Activated CD4-positive, alpha-beta T cell treated with anti-CD3 and anti-CD28 coated beads, Interleukin-2, amount 50 U/mL, for 16 hours (primary cell): ENCODE measurements at regions not wholly inside any gene's neighbourhood (a gene's known extent, or its start where the extent isn't known, plus 50 kb on each side); places are given as distances from the start of the nearest gene placed in this dataset.
"Not testable (repeated sequence)": the region's sequence is repeated elsewhere in the genome, so short reads cannot be mapped to it uniquely, and the experiment has no call there.

Experiments used
- DNase-seq: peaks from one replicate; pipeline ENCODE4 v3.0.0-alpha.2; 2020

DNA sequence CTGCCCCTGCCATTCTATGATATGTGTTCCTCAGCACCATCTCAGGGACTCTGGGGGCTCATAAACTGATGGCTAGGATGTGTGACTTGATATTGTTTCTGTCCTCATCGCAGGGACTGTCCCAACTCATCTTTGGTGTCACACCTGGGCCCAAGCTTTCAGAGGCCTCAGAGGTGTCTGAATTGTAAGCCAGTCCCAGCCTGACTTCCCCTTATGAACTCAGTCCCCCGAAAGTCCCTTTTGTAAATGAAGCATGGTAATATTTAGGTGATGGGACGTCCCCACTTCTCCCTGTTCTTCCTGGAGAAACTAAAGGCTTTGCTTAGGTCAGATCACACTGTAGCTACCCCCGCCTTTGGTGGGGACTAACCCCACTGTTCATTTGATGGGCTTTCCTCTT is 142.4 kb upstream of the TLE3 start:
- DNase-seq, result peak; percentile 8

DNA sequence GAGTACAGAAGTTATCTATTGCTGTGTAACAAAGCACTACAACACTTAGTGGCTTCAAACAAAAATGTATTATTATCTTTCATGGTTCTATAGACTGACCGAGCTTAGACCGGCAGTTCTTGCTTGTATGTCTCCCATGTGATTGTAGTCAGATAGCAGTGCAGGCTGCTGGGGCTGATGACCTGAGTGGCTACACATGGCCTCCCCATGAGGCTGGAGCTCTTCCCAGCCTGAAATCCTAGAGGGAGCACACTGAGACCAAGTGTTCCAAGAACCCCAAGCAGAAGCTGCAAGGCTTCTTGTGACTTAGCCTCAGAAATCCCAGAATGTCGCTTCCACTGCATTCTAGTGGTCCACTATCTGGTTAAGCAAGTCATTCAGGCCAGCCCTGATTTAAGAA is 141.2 kb upstream of the TLE3 start:
- no peak for DNase-seq

DNA sequence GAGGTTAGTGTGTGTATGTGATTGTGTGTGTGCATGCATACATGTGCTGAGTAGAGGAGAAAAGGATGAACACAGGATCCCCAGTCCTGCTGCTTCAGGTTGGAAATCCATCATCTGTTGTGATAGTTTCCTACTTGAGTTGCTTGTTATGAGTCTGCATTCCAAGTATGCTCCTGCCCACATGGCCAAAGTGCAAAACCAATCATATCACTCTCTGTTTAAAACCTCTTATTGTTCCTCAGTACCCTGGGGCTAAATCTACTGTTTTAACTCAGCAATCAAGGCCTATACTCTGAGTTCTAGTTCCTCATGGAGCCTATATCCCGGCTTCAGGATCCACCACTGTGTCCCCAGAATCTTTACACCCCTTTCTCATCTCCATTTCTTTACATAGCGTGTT is 139.9 kb upstream of the TLE3 start:
- no peak for DNase-seq

DNA sequence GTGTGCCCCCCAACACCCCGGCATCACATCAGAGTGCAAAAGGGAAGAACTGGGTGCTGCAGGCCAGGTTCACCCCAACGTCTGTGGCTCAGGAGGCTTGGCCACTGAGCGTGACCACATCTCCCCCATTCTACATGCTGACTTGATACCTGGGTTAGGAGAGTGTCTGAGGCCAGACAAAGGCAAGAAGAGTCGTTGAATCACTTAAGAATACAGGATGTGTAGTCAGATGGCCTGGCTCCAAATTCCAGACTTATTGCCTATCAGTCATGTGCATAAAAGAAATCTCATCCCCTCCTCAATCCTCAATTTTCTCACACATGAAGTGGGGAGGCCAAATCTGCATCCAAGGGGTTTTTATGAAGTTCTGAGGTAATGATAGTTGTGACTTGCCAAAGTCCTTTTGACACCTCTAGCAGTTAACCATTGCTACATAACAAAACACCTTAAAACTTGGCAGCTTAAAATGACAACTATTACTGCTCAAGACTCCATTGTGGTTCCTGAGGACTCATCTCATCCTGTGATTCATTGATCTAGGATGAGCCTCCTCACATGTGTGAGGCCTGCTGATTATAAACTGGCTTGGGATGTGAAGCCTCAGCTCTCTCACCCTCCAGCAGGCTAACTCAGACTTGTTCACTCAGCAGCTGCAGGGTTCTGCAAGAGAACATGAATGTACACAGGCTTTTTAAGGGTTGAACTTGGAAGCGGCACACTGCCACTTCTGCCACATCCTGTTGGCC is 138.8 kb upstream of the TLE3 start:
- DNase-seq, result peak; percentile 30

DNA sequence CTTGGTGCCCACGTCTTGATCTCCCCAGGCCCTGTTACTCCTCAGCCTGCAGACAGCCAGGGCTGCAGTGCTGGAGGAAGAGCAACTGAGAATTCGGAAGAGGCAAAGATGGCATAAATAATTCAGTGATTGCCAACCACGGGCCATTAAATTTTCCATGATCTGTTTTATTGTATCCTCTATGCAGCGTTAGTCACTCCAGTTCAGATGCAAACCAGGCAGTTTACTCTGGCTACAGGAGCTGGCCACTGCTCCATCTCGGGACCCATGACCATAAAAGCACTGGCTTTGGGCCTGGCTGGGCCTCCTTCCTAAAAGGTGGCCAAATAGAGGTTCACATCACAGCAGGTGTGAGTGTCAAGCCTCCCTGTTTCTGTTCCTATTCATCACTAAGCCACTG is 137.6 kb upstream of the TLE3 start:
- no peak for DNase-seq

DNA sequence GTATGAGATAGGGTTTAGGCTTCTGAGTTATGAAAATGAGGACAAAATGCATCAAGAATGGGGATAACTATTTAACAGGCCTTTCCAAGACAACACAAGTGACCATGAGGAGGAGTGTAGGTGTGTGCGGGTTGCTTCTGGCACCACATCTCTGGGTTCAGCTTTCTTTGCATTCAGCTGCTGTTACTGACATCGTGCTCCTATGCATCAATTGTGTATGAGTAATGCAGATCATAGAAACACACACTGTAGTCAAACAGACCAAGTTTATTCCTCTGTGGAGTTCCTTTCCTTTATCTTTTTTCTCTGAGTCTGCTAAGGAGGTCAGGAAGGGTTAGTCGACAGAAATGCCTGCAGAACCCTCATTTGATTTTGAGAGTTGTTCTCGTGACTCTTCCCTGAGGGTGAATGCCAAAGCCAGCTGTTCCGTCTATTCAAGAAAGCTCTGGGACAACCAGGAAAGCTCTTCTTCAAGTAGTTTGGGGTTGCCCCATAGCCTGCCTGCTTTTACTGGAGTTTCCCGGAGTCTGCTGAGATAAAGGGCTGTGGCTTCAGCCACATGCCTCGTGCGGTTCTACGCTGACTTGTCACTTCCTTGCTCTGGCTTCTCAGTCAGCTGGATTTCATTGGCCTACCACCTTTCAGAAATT is 136.7 kb upstream of the TLE3 start:
- DNase-seq, result peak; percentile 15

DNA sequence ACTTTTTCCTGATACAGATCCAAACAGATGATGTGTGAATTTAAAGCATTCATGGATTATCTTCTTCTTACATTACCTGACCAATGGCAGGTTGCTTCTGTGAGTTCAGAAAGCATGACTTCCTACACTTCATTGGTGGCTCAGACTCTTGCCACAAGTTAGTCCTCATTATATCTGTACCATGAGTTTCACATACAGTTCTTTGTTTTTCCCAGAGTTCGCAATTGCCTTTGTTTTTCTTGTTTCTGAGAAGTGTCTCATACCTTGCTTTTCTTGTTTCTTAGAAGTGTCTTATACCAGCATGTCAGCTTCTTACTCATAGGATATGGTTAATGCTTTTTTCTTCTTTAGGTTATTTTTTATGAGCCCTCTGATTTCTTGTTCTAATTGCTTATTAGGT is 133.8 kb upstream of the TLE3 start:
- DNase-seq, result no peak

DNA sequence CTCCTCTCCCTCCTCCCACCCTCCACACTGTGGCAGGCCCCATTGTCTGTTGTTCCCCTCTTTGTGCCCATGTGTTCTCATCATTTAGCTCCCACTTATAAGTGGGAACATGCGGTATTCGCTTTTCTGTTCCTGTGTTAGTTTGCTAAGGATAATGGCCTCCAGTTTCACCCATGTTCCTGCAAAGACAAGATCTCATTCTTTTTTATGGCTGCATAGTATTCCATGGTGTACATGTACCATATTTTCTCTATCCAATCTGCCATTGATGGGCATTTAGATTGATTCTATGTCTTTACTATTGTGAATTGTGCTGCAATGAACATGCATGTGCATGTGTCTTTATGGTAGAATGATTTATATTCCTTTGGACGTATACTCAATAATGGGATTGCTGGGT is 130.2 kb upstream of the TLE3 start:
- DNase-seq, result not testable (repeated sequence)

DNA sequence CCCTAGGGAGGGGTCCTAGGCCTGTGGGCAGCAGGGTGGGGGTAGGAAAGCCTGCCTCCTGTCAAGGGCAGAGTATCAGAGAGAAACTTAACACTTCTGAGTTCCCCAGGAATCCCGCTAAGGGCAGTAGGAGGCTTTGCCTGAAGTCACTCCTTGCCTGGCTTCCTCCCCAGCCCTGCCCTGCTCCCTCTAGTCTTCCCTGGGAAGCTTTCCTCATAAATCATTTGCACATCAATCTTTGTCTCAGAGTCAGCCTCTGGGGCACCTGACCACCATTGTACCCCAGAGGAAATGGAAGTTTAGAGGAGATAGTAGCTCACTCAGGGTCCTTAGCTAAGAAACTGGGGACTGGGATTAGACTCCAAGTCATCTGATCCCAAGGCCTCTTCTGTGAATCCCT is 129.4 kb upstream of the TLE3 start:
- no peak for DNase-seq

DNA sequence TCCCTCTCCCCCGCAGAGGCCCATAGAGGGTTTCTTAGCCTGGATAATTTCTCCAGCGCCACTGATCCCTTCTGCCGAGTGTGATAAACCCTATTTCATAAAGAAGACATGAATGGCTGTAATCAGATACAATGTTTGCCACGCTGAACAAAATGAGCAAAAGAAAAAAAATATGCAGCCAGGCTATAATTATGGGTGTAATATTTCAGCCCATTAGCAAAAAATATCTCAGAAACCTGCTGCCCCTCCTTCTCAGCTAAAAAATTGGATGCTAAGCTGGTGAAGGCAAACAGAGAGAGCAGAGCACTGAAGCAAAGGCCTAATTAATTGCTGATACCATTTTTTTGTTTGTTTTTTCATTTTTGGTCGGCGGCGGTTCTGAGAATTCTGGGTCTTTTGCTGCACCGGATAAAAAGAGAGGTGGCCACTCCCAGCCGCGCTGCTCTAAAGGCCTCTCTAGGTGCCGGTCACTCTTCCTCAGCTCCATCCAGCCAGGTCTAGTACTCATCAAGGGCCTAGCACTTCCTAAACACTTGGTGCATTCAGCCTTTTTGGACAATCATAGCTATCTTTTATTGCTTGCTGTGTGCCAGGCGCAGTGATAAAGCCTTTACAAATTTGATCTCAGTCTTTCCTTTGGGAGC is 128.7 kb upstream of the TLE3 start:
- DNase-seq, result no peak

DNA sequence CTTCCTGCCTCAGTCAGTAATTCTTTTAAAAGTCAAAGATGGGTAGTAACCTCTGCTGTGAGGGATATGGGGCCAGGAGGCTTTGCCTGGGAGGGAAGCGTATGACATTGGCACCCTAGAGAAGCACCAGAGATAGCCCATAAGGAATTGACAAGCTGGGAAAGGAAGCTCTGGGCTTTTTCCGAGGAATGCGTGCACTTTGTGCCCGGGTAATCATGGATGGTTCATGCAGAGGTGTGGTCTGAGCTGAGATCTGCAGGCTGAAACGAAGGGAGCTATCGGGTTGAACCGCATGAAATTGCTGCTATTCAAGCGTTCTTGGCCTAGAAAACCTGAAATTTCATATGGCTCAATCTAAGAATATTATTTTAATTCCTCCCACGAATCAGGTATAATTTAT is 127.7 kb upstream of the TLE3 start:
- DNase-seq, result no peak

DNA sequence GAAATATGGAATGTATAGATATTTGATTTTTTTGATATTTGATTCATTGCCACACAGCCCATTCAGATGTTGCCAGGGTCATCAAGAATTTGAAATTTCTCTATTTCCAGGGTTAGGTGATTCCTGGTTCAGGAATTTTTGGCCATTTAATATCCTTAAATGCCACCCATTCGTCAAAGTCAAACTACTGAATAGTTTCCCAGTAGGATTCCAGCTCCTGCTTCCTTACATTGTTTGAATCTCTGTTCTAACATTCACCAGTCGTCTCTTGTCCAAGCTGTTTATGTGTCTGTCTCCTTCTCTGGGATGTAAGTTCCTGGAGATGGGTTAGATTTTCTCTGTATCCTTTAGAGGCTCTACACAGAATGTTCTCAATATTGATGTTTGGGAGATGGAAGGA is 124.9 kb upstream of the TLE3 start:
- no peak for DNase-seq

DNA sequence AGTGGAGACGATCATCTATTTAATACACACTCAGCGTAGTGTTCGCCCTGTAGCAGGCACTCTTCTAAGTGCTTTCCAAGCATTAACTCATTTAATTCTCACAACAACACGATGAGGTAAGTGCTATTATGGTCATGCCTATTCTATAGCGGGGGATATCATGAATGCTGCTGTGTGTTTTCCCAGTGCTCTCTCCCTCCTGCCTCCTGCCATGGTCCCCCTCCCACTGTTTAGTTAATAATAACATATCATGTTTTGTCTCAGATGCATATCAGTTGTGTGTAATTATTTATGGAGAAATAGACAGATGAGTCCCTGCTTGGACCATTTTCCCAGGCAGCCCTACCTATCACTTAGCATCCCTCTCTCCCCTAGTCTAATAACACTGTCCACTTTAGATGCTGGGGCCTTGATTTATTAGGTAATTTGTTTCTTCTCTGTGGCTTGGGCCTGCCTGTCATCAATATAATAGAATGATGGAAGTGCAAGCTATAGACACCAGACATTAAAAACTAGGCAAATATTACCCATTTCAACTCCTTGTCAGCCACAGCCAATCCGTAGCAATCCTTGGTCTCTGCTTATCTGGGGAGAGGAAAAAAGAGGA is 122.9 kb upstream of the TLE3 start:
- DNase-seq, result no peak

DNA sequence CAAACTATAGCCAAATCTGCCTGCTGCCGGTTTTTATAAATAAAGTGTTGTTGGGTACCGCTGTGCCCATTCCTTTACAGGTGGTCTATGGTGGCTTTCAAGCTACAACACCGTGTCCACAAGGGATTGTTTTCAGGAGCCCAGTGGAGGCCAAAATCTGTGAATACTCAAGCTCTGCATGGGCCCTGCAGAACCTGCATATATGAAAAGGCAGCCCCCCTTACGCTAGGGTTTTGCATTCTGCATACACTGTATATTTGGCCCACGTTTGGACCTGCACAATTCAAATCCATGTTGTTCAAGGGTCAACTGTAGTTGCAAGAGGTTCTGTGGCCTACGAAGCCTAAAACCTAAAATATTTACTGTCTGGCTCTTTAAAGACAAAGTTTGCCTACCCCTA is 122.2 kb upstream of the TLE3 start:
- DNase-seq, result no peak

DNA sequence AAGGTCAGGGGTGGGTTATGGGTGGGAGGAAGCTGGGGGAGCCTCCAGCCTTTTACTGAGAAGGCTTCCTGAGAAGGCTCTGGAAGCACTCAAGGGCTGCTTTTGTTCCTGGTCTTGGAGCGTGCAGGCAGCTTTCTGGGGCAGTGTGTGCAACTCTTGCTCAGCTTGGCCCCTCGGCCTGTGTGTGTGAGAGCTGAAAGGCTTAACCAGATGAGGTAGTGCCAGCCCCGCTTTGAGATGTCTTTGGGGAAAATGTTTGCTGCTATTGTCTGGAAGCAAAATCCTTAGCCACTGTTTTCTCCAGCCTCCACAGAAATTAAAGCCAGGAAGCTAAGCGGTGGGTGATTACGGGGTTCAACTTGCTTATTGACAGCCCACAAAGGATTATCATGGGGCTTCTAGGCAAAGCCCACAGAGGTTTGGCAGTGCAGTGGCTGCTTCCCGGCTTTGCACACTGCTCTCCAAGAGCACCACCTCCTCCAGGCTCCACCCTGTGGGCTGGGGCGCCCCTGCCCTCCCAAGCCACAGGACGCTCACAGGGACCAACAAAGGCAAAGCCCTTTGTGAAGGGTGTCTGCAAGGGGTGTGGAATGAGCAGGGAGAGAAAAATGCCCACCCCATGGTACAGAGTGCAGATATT is 121.7 kb upstream of the TLE3 start:
- no peak for DNase-seq

DNA sequence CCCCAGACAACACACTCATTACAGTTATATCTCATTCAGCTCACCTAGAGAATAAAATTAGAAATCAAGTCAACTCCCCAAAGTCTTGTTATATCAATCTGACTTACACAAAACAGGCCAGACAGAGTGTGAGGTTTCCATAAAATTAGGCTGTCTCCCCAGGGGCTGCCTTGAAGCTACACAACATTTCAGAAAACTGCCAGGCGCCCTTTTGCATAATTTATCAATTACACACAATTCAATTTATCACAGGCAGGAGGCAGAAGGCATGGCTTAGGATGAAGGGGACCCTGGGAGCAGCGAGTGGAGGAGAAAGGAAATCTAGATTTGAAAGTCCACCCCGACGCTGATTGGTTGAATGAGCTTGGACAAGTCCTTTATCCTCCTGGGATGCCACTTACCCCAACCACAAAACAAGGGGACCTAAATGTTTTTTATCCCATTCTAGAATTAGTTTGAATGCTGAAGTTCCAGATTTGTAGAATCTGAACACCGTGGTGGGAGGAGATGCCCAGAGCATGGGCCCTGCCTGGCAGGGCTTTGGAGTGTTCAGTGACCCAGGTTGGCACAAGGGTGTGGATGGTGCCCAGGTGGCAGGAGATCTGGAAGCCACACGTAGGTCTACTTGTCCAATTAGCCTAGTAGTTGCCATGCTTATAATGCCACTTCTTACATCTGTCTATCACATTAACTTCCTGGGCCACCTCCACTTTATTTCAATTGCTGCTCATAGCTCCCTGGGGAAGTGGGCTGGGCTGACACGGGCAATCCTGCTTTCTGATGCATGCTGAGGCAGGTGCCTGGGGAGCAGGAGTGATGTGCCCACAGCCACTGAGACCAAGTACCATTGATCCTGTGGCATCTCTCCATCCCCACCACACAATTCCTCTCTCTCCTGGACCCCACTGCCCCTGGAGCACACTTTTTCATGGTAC is 119.8 kb upstream of the TLE3 start:
- no peak for DNase-seq

DNA sequence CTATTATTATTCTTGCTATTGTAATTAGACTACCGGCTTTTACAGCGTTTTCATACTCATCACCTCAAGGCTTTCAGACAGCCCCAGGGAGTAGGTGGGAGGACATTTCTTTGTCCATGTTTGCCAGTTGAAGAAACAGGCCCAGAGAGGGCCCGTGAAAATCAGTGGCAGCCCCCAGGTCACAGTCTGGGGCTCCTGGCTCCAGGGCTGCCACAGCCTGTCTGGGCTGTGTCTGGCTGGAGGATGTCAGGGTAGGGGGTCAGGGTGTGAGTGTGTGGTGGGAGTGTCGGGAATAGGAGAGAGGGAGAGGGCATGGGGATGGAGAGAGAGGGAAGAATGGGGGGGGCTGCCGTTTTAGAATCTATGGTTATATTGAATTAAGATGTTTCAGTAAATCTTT is 118.2 kb upstream of the TLE3 start:
- DNase-seq, result no peak

DNA sequence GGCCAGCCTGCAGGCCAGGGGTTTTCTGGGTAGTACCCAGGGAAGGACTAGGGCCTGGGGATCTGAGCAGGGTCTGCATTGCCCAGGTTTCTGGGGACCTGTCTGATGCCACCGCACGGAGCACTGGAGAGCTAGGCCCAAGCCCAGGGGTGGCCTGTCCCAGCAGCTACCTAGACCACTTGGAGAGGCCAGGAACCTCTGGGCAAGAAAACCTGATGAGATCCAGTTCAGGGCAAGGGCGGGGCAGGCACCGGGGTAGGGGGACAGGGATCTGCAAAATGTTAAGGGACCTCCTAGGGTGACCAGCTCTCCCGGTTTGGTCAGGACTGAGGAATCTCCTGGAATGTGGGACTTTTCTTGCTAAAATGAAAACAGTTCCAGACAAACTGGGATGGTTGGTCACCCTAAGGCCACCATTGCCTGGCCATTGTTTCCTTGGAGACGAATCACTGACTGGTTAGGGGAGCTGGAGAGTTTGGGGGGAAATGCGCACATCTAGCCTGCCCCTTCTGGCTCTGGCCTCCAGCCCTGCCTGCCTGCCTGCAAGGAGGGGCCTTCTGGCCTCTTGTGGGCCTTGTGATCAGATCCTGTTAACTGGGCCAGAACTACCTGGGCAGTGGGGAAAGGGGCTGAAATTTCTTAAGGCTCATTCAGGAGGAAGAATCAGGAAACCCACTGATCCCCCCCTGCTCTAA is 117.4 kb upstream of the TLE3 start:
- no peak for DNase-seq

DNA sequence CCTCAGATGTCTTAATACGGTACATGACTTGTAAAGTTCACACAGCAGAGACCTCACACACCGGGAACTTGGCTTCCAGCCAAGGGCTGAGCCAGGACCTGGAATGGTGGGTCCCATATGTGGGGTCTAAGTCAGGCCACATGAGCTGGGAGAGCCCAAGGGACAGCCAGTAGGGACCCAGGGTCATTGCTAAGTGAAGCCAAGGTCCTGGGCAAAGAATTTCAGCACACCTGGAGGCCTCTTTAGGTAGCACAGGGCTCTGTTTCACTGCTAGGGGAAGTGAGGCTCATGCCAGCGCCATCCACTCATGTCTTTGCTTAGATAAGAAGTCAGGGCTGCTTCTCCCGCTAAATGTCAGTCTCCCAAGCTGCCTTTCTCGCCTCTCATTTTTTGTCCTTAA is 116.6 kb upstream of the TLE3 start:
- no peak for DNase-seq

DNA sequence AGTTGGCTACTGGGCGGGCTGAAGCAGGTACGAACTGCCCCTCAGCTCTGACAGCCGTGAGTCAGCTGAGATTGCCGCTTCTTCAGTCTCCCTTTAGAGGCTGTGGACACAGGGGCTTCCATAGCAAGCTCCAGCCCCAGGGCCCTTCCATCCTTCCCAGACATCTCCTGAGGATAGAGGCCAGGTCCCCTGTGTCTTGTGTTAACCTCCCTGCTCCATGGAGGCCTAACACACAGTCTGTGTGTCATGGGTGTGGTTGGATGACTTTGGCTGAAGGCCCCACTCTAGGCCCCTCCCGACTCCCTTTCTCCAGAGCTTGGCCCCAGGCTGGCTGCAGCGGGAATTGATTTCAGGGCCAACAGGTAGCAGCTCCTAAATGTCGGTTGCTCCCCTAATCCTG is 116.1 kb upstream of the TLE3 start:
- no peak for DNase-seq

DNA sequence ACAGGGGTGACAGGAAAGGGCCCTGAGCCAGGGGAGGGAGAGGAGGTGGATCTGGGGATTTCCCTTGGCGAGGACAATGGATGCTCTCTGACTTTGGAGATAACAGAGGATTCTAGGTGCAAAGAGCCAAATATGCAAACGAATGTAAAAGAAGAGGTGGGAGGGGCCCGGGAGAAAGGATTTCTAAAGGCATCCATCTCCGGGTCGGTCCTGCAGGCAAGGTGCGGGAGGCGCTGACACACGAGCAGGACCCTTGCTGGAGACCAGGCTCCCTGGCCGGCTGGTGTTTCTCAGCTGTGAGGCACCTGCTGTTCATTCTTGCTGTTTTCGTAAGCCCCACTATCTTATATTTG is 115.2 kb upstream of the TLE3 start:
- no peak for DNase-seq
